Mucosa of descending colon (tissue), 3 donors: ENCODE measurements at regions not wholly inside any gene's neighbourhood (a gene's known extent, or its start where the extent isn't known, plus 50 kb on each side); places are given as distances from the start of the nearest gene placed in this dataset.

Experiments used
- ATAC-seq: fragments of 200-7000 bp; cut with Tn5 transposase; one replicate; pipeline ENCODE4 v1.9.1; 2020; ENCODE audit warnings: mild to moderate bottlenecking, moderate library complexity
- DNase-seq, 3 donors: peaks; one replicate each; pipeline ENCODE4 v3.0.0-alpha.2; 2020
- H3K36me3 ChIP-seq: fragments of 200-600 bp; one replicate; pipeline ENCODE4 v1.8.0; 2021; ENCODE audit warnings: low read depth, mild to moderate bottlenecking
- H3K4me1 ChIP-seq: fragments of 200-600 bp; one replicate; pipeline ENCODE4 v1.8.0; 2021; ENCODE audit warnings: low read depth, mild to moderate bottlenecking
- H3K4me3 ChIP-seq: fragments of 200-600 bp; one replicate; pipeline ENCODE4 v1.8.0; 2021; ENCODE audit warnings: mild to moderate bottlenecking
- H3K9me3 ChIP-seq: fragments of 200-600 bp; one replicate; pipeline ENCODE4 v1.8.0; 2021; ENCODE audit warnings: mild to moderate bottlenecking
- intact Hi-C, 2 donors: fragments of 100-400 bp; cut with DNase I in 1 of 2; cut with micrococcal nuclease in 1 of 2; formaldehyde crosslinking; loops; one replicate each; pipeline versions ENCODE4 v1.11.0 to v1.11.1; 2022; cut with DNase I, micrococcal nuclease
- TF ChIP-seq, protein P1 (sequence below): fragments of 200-600 bp; IDR thresholded peaks from one replicate; pipeline ENCODE4 v1.8.0; 2022; ENCODE audit warnings: antibody characterized with exemption, mild to moderate bottlenecking
- donor health status: DM: no; HTN: no; CAD: no; lungs with moderate emphysema.
- donor health status: DM: no; HTN: no; CAD: no.
- donor health status: DM: no; HTN: yes; CAD: no.

- ATAC-seq (no peak), DNase-seq (no peak)
- intact Hi-C loops: no loop called here
- H3K36me3 ChIP-seq: no peaks in the 10 kb centered on the region
- no peaks in the 10 kb centered on the region for H3K9me3 ChIP-seq
- no peaks in the 10 kb centered on the region for H3K4me1 ChIP-seq
- H3K4me3 ChIP-seq: no peak overlapping the region
- TF ChIP-seq, protein P1, sequence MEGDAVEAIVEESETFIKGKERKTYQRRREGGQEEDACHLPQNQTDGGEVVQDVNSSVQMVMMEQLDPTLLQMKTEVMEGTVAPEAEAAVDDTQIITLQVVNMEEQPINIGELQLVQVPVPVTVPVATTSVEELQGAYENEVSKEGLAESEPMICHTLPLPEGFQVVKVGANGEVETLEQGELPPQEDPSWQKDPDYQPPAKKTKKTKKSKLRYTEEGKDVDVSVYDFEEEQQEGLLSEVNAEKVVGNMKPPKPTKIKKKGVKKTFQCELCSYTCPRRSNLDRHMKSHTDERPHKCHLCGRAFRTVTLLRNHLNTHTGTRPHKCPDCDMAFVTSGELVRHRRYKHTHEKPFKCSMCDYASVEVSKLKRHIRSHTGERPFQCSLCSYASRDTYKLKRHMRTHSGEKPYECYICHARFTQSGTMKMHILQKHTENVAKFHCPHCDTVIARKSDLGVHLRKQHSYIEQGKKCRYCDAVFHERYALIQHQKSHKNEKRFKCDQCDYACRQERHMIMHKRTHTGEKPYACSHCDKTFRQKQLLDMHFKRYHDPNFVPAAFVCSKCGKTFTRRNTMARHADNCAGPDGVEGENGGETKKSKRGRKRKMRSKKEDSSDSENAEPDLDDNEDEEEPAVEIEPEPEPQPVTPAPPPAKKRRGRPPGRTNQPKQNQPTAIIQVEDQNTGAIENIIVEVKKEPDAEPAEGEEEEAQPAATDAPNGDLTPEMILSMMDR: no peak
Observed at GRCh38 chr2:39487398-39488250, 50.5 kb upstream of the MAP4K3 start.

- intact Hi-C loops: no loop called here
- no peak for DNase-seq
Observed at GRCh38 chr2:39488450-39488849, 51.4 kb upstream of the MAP4K3 start.

DNA sequence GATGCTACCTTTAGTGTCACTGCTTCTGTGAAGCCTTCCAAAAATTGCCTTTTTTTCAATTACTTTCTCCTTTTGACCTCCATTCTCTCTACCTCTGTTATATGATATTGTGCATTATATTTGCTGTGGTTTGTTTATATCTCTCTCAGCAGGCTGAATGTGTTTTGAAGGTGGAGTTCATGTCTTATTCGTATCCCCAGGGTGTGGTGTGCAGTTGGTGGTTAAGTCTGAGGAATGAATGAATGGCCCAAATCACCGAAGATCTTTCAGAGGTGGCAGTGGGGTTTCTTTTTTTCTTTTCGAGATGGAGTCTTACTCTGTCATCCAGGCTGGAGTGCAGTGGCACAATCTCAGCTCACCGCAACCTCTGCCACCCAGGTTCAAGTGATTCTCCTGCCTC is 53.5 kb upstream of the MAP4K3 start:
- intact Hi-C loops: no loop called here
- H3K36me3 ChIP-seq: no peaks in the 10 kb centered on the region
- H3K4me1 ChIP-seq: no peaks in the 10 kb centered on the region
- DNase-seq (no peak), ATAC-seq (no peak)
- no peak overlapping the region for H3K4me3 ChIP-seq
- TF ChIP-seq, protein P1: no peak
- H3K9me3 ChIP-seq: no peaks in the 10 kb centered on the region

More at GRCh38 chr2:39488450-39488849, 51.4 kb upstream of the MAP4K3 start:
- Histone ChIP-seq H3K4me3 (no peak overlapping the region), H3K4me1 (no peaks in the 10 kb centered on the region), H3K36me3 (no peaks in the 10 kb centered on the region), H3K9me3 (no peaks in the 10 kb centered on the region)
- ATAC-seq: no peak
- TF ChIP-seq, protein P1: no peak

DNA sequence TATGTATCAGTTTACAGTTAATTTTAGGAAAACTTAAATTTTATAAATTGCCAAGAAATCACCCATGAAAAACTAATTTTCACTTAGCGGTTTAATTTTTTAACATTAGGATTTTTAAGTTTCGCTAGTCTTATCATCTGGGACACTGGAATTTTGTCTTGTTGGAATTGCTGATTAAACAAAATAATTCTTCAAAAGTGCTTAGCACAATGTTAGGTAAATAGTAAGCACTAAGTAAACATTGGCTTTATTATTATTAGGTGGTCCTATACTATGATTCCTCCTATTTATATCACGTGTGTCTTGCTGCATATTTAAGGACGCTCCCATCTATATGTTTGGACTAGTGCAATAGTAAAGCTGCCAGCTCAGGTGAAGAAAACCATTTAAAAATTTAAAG is 54.6 kb upstream of the MAP4K3 start:
- Histone ChIP-seq H3K4me3 (no peak overlapping the region), H3K4me1 (no peaks in the 10 kb centered on the region), H3K36me3 (no peaks in the 10 kb centered on the region), H3K9me3 (no peaks in the 10 kb centered on the region)
- ATAC-seq (no peak), DNase-seq (no peak)
- TF ChIP-seq, protein P1: no peak
- intact Hi-C loops: no loop called here

DNA sequence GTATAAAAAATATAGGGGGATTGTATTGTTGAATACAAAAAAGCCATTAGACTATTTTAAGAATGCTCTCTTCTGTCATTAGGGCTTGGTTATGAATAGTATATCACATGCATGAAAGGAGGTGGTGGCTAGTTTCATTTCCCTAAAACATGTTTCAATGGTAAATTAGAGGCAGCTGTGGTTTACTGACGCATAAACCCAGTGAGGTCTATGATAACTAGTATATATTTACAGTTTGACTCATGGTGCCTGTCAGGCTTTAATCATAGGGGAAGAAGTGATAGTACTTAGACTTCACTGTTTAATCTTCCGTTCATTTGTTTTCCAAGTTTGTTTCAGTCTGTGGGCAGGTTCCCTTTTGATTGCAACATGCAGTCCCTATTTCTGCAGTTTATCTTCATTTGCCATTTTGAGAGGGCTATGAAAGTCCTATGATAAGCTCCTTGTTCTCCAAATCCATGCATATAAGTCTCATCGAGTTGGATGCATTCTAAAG is 55.1 kb upstream of the MAP4K3 start:
- DNase-seq: peak in 1 of 3 donors; percentile 24
- no peaks in the 10 kb centered on the region for H3K4me1 ChIP-seq
- TF ChIP-seq, protein P1: no peak

More for the DNA sequence above, 55.1 kb upstream of the MAP4K3 start:
- Histone ChIP-seq H3K36me3 (no peaks in the 10 kb centered on the region), H3K9me3 (no peaks in the 10 kb centered on the region), H3K4me3 (no peak overlapping the region)
- ATAC-seq: peak; percentile 95
- intact Hi-C loops: no loop called here
